ENCODE measurements at regions not wholly inside any gene's neighbourhood (a gene's known extent, or its start where the extent isn't known, plus 50 kb on each side); places are given as distances from the start of the nearest gene placed in this dataset.

DNA sequence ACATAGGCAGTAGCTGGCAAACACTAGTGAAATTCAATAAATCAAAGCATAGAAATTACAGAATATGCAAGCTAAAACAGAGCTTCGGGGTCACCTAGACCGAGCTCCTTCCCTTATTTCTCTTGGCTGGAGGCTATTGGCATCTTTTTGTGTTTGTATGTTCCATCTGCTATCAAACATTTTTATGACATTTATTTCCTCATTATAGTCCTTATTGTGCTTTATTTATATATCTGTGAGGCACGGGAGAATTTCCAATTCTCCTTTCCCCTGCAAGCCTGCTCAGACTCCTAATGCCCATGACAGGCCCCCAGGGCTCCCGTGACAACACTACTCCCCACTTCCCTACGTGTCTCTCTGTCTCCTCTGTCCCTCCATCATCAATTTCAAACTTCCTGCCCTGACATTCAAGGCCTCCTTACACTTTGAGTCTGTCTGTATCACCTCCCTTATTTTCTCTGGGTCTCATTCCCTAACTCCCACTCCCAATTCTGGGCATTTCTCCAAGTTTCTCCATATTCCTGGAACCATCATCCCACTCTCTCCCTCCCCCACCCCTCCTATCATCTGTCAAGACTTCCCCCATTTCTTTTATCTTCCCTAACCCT, 316.9 kb downstream of the OSR1 start:
- Histone ChIP-seq H2BK15ac (ENCODE audit: low read depth, low read length) (no peak overlapping the region), H4K8ac (ENCODE audit: low read depth in 2 of 2, low read length in 2 of 2) (no peak overlapping the region), H2BK5ac (ENCODE audit: low read depth, low read length, poor library complexity, severe bottlenecking) (no peak overlapping the region), H3K4me3 (ENCODE audit: insufficient read depth, low read depth, low read length) (no peak overlapping the region), H2AK5ac (ENCODE audit: low read depth, low read length) (no peak overlapping the region), H3K36me3 (ENCODE audit: control insufficient read depth, insufficient read depth, low read length) (no peaks in the 10 kb centered on the region), H3K23ac (ENCODE audit: low read depth, low read length) (no peak overlapping the region), H4K5ac (ENCODE audit: low read depth, low read length) (no peak overlapping the region), H3K27me3 (ENCODE audit: control insufficient read depth, insufficient read depth, low read length) (no peaks in the 10 kb centered on the region), H3K56ac (ENCODE audit: extremely low read depth, insufficient read depth, low read length) (no peak overlapping the region), H3K79me1 (ENCODE audit: low read depth in 1 of 2, low read length in 2 of 2) (no peaks in the 10 kb centered on the region), H3K27ac (ENCODE audit: insufficient read depth, low read length) (no peak overlapping the region), H3K9me3 (ENCODE audit: control insufficient read depth, insufficient read depth, low read length) (no peaks in the 10 kb centered on the region), H2AK9ac (replicated peaks; ENCODE audit: low read depth, low read length, poor library complexity) (no peak overlapping the region), H3K4me1 (ENCODE audit: control insufficient read depth, insufficient read depth, low read length) (peaks cover 4% of the 10 kb centered on the region), H3K14ac (replicated peaks; ENCODE audit: low read depth, low read length) (no peak overlapping the region), H4K91ac (ENCODE audit: insufficient read depth, low read depth, low read length) (no peak overlapping the region), H3K4ac (ENCODE audit: low read depth, low read length) (no peak overlapping the region), H4K20me1 (ENCODE audit: insufficient read depth, low read length) (no peaks in the 10 kb centered on the region), H2AFZ (replicated peaks; ENCODE audit: low read length, poor library complexity) (no peak overlapping the region), H3K9ac (ENCODE audit: low read depth, low read length) (no peak overlapping the region), H3K18ac (ENCODE audit: low read depth, low read length) (no peak overlapping the region), H3K9me1 (ENCODE audit: insufficient read depth, low read length) (no peaks in the 10 kb centered on the region), H3K4me2 (ENCODE audit: low read depth, low read length) (no peak overlapping the region), H2BK120ac (ENCODE audit: low read depth, low read length) (peak overlapping the region; percentile 8; the same call in 1 of the 2 replicates), H2BK20ac (ENCODE audit: low read depth, low read length) (no peak overlapping the region)
- in situ Hi-C loops (cut with MboI; ENCODE audit: low sequenced_read_pairs) (no loop called here), dilution Hi-C loops (cut with HindIII; ENCODE audit: low sequenced_read_pairs, unreplicated experiment) (no loop called here), intact Hi-C loops (cut with micrococcal nuclease) (no loop called here)
- ATAC-seq (ENCODE audit: low read depth): no peak
- ChIA-PET POLR2A (ENCODE audit: unreplicated experiment) (no interaction called here), CTCF (no interaction called here)
- DNase-seq: no peak
- no peak for TF ChIP-seq SMC3 (IDR thresholded peaks at IDR 0.05; ENCODE audit: low read depth, low read length)
- TF ChIP-seq RFX5 (IDR thresholded peaks at IDR 0.05; ENCODE audit: low read depth, low read length): no peak
- TF ChIP-seq, protein P1, sequence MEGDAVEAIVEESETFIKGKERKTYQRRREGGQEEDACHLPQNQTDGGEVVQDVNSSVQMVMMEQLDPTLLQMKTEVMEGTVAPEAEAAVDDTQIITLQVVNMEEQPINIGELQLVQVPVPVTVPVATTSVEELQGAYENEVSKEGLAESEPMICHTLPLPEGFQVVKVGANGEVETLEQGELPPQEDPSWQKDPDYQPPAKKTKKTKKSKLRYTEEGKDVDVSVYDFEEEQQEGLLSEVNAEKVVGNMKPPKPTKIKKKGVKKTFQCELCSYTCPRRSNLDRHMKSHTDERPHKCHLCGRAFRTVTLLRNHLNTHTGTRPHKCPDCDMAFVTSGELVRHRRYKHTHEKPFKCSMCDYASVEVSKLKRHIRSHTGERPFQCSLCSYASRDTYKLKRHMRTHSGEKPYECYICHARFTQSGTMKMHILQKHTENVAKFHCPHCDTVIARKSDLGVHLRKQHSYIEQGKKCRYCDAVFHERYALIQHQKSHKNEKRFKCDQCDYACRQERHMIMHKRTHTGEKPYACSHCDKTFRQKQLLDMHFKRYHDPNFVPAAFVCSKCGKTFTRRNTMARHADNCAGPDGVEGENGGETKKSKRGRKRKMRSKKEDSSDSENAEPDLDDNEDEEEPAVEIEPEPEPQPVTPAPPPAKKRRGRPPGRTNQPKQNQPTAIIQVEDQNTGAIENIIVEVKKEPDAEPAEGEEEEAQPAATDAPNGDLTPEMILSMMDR (conservative IDR thresholded peaks at IDR 0.05; ENCODE audit: low read depth, low read length): no peak
- TF ChIP-seq BHLHE40 (IDR thresholded peaks at IDR 0.05; ENCODE audit: low read depth, low read length): no peak
- no peak for TF ChIP-seq RCOR1 (IDR thresholded peaks at IDR 0.05; ENCODE audit: insufficient replicate concordance, low read length)
- no CpG with 5 or more reads among the region's 5 CpGs for WGBS, 2 experiments (ENCODE audit: extremely low coverage in 2 of 2, insufficient read length in 1 of 2)
- BruUV-seq (replicated peaks): no TSS peak

Measured in IMR-90 (cell line).